ENCODE measurements at regions not wholly inside any gene's neighbourhood (a gene's known extent, or its start where the extent isn't known, plus 50 kb on each side); places are given as distances from the start of the nearest gene placed in this dataset.
"Not testable (repeated sequence)": the region's sequence is repeated elsewhere in the genome, so short reads cannot be mapped to it uniquely, and the experiment has no call there.

DNA sequence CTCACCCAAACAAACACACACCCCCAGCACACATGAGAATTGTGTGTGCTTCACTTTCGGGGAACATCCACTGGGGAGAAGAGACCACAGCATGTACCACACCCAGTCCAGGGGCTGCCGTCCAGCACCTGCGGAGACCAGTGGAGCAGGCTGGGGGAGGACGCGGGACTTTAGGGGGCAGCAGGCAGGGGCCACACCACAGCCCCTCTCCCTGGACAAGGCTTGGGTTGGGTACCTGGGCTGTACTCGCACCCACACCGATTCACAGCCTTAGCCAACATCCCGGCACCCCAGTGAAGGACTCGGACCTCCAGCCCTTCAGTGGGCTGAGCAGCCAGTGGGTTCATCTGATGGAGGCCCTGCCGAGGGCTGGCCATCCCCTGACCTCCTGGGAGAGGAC, 63.3 kb downstream of the RBFOX3 start:
- H2AFZ ChIP-seq (ENCODE audit: low read depth, low read length), result no peak overlapping the region
- H3K4me2 ChIP-seq (ENCODE audit: insufficient read depth, low read length), result no peak overlapping the region
- H3K9me3 ChIP-seq (replicated peaks; ENCODE audit: control insufficient read depth, insufficient read depth, low read length), result no peaks in the 10 kb centered on the region
- H4K20me1 ChIP-seq (replicated peaks; ENCODE audit: control insufficient read depth, extremely low read depth, insufficient read depth, low read length), result no peaks in the 10 kb centered on the region
- no peak overlapping the region for H3K4me3 ChIP-seq (replicated peaks in 1 of 3; ENCODE audit: insufficient read depth in 1 of 3, low read depth in 1 of 3, low read length in 3 of 3)
- dilution Hi-C loops (cut with MboI; ENCODE audit: extremely low pct_ligation_motif_present, low sequenced_read_pairs) (no loop called here), intact Hi-C loops (cut with micrococcal nuclease) (no loop called here)
- ChIA-PET POLR2A (no interaction called here), CTCF (no interaction called here)
- no peak for DNase-seq (ENCODE audit: low read depth, low spot score)
- no peak for FAIRE-seq
- no peaks in the 10 kb centered on the region for H3K36me3 ChIP-seq (ENCODE audit: control insufficient read depth in 2 of 2, extremely low read depth in 1 of 2, insufficient read depth in 2 of 2, low read length in 2 of 2)
- TF ChIP-seq FOS (IDR thresholded peaks at IDR 0.05; ENCODE audit: borderline replicate concordance, insufficient read depth, low read length), result no peak
- TF ChIP-seq EZH2 (IDR thresholded peaks at IDR 0.05; ENCODE audit: borderline replicate concordance, low read depth, low read length, severe bottlenecking), result no peak
- no peak for TF ChIP-seq CTCF (IDR thresholded peaks at IDR 0.05; ENCODE audit: extremely low read depth in 1 of 2, insufficient read depth in 1 of 2, low read depth in 1 of 2, low read length in 2 of 2)
- TF ChIP-seq POLR2A (IDR thresholded peaks at IDR 0.05; ENCODE audit: low read depth, low read length), result no peak
- TF ChIP-seq JUN (IDR thresholded peaks at IDR 0.05; ENCODE audit: borderline replicate concordance, insufficient read depth, insufficient read length, low read depth), result no peak
- TF ChIP-seq MYC (IDR thresholded peaks at IDR 0.05; ENCODE audit: low read depth, low read length), result no peak
- TF ChIP-seq MAX (IDR thresholded peaks at IDR 0.05; ENCODE audit: insufficient read depth, insufficient read length), result no peak
- TF ChIP-seq GATA2 (IDR thresholded peaks at IDR 0.05; ENCODE audit: insufficient read depth, insufficient read length, low read depth, low read length), result no peak
- no peak for TF ChIP-seq POLR2AphosphoS5 (IDR thresholded peaks at IDR 0.05; ENCODE audit: insufficient read depth, low read depth, low read length)
- no peaks in the 10 kb centered on the region for H3K9me1 ChIP-seq (replicated peaks; ENCODE audit: control insufficient read depth, extremely low read depth, insufficient read depth, low read length)
- H3K4me1 ChIP-seq (ENCODE audit: control insufficient read depth, extremely low read depth, insufficient read depth, low read length), result no peaks in the 10 kb centered on the region
- H3K27me3 ChIP-seq (ENCODE audit: control insufficient read depth in 2 of 2, insufficient read depth in 2 of 2, low read length in 2 of 2), result no peaks in the 10 kb centered on the region
- no peaks in the 10 kb centered on the region for H3K79me2 ChIP-seq (ENCODE audit: control insufficient read depth, insufficient read depth, low read length)
- H3K27ac ChIP-seq (ENCODE audit: insufficient read depth, low read depth, low read length), result no peak overlapping the region
- BruUV-seq (replicated peaks), result no TSS peak
- no peak overlapping the region for H3K9ac ChIP-seq (replicated peaks; ENCODE audit: extremely low read depth, insufficient read depth, low read length)

- H3K4me2 ChIP-seq (ENCODE audit: insufficient read depth, low read length); H3K27ac ChIP-seq (ENCODE audit: insufficient read depth, low read depth, low read length); POLR2A ChIA-PET; H3K9ac ChIP-seq (replicated peaks; ENCODE audit: extremely low read depth, insufficient read depth, low read length); H4K20me1 ChIP-seq (replicated peaks; ENCODE audit: control insufficient read depth, extremely low read depth, insufficient read depth, low read length); H3K36me3 ChIP-seq (ENCODE audit: control insufficient read depth in 2 of 2, extremely low read depth in 1 of 2, insufficient read depth in 2 of 2, low read length in 2 of 2); H3K79me2 ChIP-seq (ENCODE audit: control insufficient read depth, insufficient read depth, low read length); DNase-seq (ENCODE audit: low read depth, low spot score); intact Hi-C loops (cut with micrococcal nuclease); H3K9me1 ChIP-seq (replicated peaks; ENCODE audit: control insufficient read depth, extremely low read depth, insufficient read depth, low read length); H3K9me3 ChIP-seq (replicated peaks; ENCODE audit: control insufficient read depth, insufficient read depth, low read length); CTCF ChIA-PET; H3K27me3 ChIP-seq (ENCODE audit: control insufficient read depth in 2 of 2, insufficient read depth in 2 of 2, low read length in 2 of 2); H3K4me1 ChIP-seq (ENCODE audit: control insufficient read depth, extremely low read depth, insufficient read depth, low read length); FAIRE-seq; BruUV-seq (replicated peaks); H2AFZ ChIP-seq (ENCODE audit: low read depth, low read length); H3K4me3 ChIP-seq (replicated peaks in 1 of 3; ENCODE audit: insufficient read depth in 1 of 3, low read depth in 1 of 3, low read length in 3 of 3); dilution Hi-C loops (cut with MboI; ENCODE audit: extremely low pct_ligation_motif_present, low sequenced_read_pairs): not testable (repeated sequence)
Measured at GRCh38 chr17:79547171-79547570, 63.7 kb downstream of the RBFOX3 start.
